BLaER1 (cell line): ENCODE measurements at regions not wholly inside any gene's neighbourhood (a gene's known extent, or its start where the extent isn't known, plus 50 kb on each side); places are given as distances from the start of the nearest gene placed in this dataset.

ENCODE experiments used
- H3K27ac ChIP-seq: shearing (Covaris generic); formaldehyde crosslinking; 2 replicates; pipeline ENCODE4 v1.8.1; 2022
- H3K27me3 ChIP-seq: shearing (Covaris generic); formaldehyde crosslinking; 2 replicates; pipeline ENCODE4 v1.8.1; 2022
- H3K36me3 ChIP-seq: shearing (Covaris generic); formaldehyde crosslinking; 2 replicates; pipeline ENCODE4 v1.8.1; 2022
- H3K4me1 ChIP-seq: shearing (Covaris generic); formaldehyde crosslinking; 2 replicates; pipeline ENCODE4 v1.8.1; 2022
- H3K4me2 ChIP-seq: shearing (Covaris generic); formaldehyde crosslinking; 2 replicates; pipeline ENCODE4 v1.8.1; 2022
- H3K4me3 ChIP-seq: shearing (Covaris generic); formaldehyde crosslinking; 2 replicates; pipeline ENCODE4 v1.8.1; 2022
- H3K9ac ChIP-seq: shearing (Covaris generic); formaldehyde crosslinking; 2 replicates; pipeline ENCODE4 v1.8.1; 2022
- H3K9me3 ChIP-seq: shearing (Covaris generic); formaldehyde crosslinking; 2 replicates; pipeline ENCODE4 v1.8.1; 2022
- H4K20me1 ChIP-seq: shearing (Covaris generic); formaldehyde crosslinking; 2 replicates; pipeline ENCODE4 v1.8.1; 2022
- Cebpa-rat ChIP-seq: shearing (Covaris generic); IDR thresholded peaks from 2 replicates; pipeline ENCODE4 v1.8.1; 2022

DNA sequence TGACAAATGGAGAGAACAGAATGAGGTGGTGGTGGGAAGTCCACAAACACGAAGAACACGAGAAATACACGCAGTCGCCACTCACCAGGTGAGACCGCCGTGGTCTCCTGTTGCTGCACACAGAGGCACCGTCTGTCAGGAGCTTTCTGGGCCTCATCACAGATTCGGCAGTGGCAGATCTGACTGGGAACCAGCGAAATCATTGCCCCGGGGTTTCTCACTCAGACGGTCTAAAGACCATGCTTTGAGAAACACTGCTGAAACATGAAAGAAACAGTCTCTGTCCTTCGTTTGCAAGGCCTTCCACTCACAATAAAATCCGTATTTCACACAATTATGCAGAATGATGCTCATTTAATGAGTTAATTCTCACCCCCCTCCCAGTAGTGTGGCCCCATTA is 130.9 kb upstream of the AFDN start:
- H3K36me3 ChIP-seq, result no peaks in the 10 kb centered on the region
- H3K9me3 ChIP-seq, result peaks cover 5% of the 10 kb centered on the region; the same call in 1 of the 2 replicates
- H3K9ac ChIP-seq, result no peak overlapping the region
- no peaks in the 10 kb centered on the region for H3K27me3 ChIP-seq
- no peaks in the 10 kb centered on the region for H4K20me1 ChIP-seq
- H3K4me2 ChIP-seq, result no peak overlapping the region
- H3K4me3 ChIP-seq, result no peak overlapping the region
- no peak for TF ChIP-seq Cebpa-rat
- peaks cover 43% of the 10 kb centered on the region for H3K4me1 ChIP-seq
- no peak overlapping the region for H3K27ac ChIP-seq

DNA sequence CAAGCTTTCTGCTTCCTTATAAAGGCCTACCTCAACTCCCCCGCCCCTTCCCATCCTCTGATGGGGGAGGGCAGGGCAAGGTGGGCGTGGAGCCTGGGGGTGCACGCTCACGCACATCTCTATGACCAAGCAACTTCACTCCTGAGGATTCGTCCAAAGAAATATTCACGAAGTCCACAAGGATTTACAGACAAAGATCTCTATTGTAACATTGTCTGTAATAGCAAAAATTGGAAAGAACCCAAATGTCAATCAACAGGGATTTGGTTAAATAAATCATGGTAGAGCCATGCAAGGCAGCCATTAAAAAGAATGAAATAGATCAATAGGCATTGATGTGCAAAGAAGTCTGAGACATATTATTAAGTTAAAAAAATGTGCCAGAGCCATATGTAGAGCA is 130.4 kb upstream of the AFDN start:
- H3K36me3 ChIP-seq, result no peaks in the 10 kb centered on the region
- H3K27me3 ChIP-seq, result no peaks in the 10 kb centered on the region
- H3K4me2 ChIP-seq, result no peak overlapping the region
- no peak overlapping the region for H3K27ac ChIP-seq
- peaks cover 5% of the 10 kb centered on the region; the same call in 1 of the 2 replicates for H3K9me3 ChIP-seq
- no peak overlapping the region for H3K9ac ChIP-seq
- H3K4me3 ChIP-seq, result no peak overlapping the region
- no peak for TF ChIP-seq Cebpa-rat
- no peaks in the 10 kb centered on the region for H4K20me1 ChIP-seq
- peaks cover 47% of the 10 kb centered on the region for H3K4me1 ChIP-seq

DNA sequence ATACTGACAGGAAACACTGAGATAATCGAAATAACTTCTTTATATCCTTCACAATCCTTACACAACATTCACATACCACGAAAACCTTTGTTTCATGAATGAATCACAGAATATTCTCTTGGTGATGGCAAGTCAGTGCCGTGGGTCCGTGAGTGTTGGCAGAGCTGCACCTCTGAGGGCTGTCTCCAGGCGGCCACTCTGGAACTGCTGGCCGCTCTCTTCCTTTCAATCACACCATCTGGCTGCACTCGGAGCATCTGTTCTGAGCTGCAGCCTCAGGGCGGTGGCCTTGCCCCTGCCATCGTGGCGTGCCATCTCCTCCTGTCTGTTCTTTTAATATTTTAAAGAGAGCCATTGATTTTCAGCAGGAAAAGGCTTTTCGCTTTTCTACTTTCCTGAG is 129.4 kb upstream of the AFDN start:
- peak overlapping the region; percentile 86 for H3K4me2 ChIP-seq
- no peak overlapping the region for H3K9ac ChIP-seq
- no peaks in the 10 kb centered on the region for H3K27me3 ChIP-seq
- no peaks in the 10 kb centered on the region for H3K36me3 ChIP-seq
- no peak overlapping the region for H3K4me3 ChIP-seq
- no peak for TF ChIP-seq Cebpa-rat
- H3K9me3 ChIP-seq, result peaks cover 5% of the 10 kb centered on the region; the same call in 1 of the 2 replicates
- H3K4me1 ChIP-seq, result peaks cover 49% of the 10 kb centered on the region
- H4K20me1 ChIP-seq, result no peaks in the 10 kb centered on the region
- no peak overlapping the region for H3K27ac ChIP-seq

DNA sequence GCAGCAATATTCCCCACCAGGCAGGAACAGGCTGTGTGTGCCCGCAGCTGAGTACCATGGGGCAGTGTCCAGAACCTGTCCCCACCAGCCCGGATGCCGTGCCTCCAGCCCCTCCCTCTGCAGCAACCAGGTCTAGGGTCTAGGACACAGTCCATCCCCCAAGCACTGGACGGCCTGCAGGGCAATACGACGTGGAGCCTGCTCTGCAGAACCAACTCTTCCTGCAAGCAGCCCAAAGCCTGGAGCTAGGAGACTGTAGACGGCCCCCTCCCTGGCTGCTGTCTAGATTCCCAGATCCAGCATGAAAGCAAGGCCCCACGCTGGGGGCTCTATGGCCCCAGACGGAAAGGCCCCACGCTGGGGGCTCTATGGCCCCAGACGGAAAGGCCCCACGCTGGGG is 128.2 kb upstream of the AFDN start:
- Histone ChIP-seq H3K4me1 (peaks cover 53% of the 10 kb centered on the region), H3K27ac (peak overlapping the region; percentile 87), H3K4me3 (peak overlapping the region; percentile 50), H3K4me2 (peak overlapping the region; percentile 86), H3K36me3 (no peaks in the 10 kb centered on the region), H3K9me3 (peaks cover 4% of the 10 kb centered on the region; the same call in 1 of the 2 replicates), H4K20me1 (no peaks in the 10 kb centered on the region), H3K27me3 (no peaks in the 10 kb centered on the region), H3K9ac (peak overlapping the region; percentile 71; the same call in 1 of the 2 replicates)
- no peak for TF ChIP-seq Cebpa-rat

DNA sequence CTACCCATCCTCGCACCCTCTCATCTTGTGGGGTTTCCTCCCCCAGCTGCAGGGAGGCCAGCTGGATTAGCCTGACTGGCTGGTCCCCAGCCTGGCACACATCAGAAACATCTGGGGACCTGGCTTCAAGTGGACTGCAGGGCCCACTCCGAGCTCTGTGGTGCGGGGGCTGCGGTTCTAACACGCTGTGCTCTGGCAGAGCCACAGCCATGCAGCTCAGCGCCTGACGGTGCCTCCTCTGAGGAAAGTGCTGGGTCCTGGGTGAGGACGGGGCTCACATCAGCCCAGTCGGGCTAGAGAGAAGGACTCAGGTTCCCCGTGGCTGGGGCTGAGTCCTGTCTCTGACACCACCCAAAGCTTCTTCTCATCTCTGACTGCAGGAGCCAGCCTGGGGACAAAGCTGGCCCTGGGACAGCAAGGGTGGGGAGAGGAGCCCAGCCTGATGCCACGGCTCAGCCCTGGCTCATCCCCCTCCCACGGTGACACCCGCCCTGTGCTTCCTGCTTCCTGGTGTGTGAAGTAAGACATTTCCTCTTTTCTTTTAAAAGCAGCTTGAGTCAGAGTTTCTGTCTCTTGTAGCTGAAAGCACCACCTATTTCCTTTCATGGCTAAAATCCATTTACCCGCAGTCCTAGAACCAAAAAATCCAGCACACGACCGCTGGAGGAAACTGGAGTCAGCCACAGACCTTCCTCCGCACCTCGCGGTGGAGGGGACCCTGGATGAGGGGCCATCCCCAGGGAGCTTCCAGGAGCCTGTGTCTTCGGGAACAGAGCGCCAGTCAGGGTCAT is 127.4 kb upstream of the AFDN start:
- peak overlapping the region; percentile 50 for H3K4me3 ChIP-seq

DNA sequence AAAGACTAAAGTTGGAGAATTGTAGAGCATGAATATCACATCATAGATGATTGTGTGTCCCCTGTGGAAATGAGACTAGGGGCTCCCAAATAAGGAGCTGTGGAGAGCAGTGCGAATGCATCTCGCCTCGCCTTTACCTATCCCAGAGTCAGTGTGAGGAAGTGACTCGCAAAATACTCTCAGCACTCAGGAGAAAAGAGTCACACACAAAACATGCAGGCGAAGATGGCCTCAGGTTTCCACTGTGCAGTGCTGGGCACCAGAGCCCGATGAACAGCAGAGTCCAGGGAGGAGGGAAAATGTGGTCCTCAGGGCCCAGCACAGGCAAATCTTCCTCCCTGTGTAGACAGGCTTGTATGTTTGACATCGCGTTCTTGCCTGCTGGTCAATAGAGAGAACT is 126.5 kb upstream of the AFDN start:
- no peak for TF ChIP-seq Cebpa-rat
- Histone ChIP-seq H4K20me1 (no peaks in the 10 kb centered on the region), H3K4me2 (peak overlapping the region; percentile 86), H3K27ac (0 out of 2 replicates have a peak overlapping the region, but pooled peaks have one; percentile 87), H3K27me3 (peaks cover 10% of the 10 kb centered on the region; the same call in 1 of the 2 replicates), H3K36me3 (no peaks in the 10 kb centered on the region), H3K9ac (peak overlapping the region; percentile 20; the same call in 1 of the 2 replicates), H3K9me3 (no peaks in the 10 kb centered on the region), H3K4me3 (no peak overlapping the region), H3K4me1 (peaks cover 69% of the 10 kb centered on the region)

More for the DNA sequence above, 127.4 kb upstream of the AFDN start:
- H4K20me1 ChIP-seq, result no peaks in the 10 kb centered on the region
- TF ChIP-seq Cebpa-rat, result 0 out of 2 replicates have a peak, but pooled peaks have one; percentile 10
- no peaks in the 10 kb centered on the region for H3K9me3 ChIP-seq
- H3K27me3 ChIP-seq, result peaks cover 2% of the 10 kb centered on the region; the same call in 1 of the 2 replicates
- peak overlapping the region; percentile 87 for H3K27ac ChIP-seq
- peak overlapping the region; percentile 71 for H3K9ac ChIP-seq
- H3K4me1 ChIP-seq, result peaks cover 61% of the 10 kb centered on the region
- peak overlapping the region; percentile 86 for H3K4me2 ChIP-seq
- H3K36me3 ChIP-seq, result no peaks in the 10 kb centered on the region

DNA sequence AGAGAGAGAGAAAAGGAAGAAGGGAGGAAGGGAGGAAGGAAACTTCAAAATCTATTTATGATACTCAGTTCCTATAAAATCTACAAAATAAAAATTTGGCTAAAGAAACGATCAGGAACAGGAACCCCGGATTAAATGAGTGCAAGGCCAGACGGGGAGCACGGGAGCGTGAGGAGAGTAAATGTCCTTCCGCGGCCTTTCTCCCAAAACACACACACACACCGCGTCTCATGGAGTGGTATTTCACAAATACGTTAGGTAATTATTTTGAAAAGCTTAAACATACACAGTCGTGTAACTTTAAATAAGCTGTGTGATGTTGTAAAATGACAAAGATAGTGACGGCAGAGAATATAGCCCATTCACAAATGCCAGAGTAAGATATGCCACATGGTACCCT is 125.7 kb upstream of the AFDN start:
- Histone ChIP-seq H3K27me3 (peaks cover 15% of the 10 kb centered on the region; the same call in 1 of the 2 replicates), H3K9me3 (no peaks in the 10 kb centered on the region), H3K9ac (no peak overlapping the region), H3K4me3 (no peak overlapping the region), H4K20me1 (no peaks in the 10 kb centered on the region), H3K27ac (no peak overlapping the region), H3K4me1 (peaks cover 77% of the 10 kb centered on the region), H3K36me3 (no peaks in the 10 kb centered on the region), H3K4me2 (peak overlapping the region; percentile 86)
- TF ChIP-seq Cebpa-rat, result no peak

DNA sequence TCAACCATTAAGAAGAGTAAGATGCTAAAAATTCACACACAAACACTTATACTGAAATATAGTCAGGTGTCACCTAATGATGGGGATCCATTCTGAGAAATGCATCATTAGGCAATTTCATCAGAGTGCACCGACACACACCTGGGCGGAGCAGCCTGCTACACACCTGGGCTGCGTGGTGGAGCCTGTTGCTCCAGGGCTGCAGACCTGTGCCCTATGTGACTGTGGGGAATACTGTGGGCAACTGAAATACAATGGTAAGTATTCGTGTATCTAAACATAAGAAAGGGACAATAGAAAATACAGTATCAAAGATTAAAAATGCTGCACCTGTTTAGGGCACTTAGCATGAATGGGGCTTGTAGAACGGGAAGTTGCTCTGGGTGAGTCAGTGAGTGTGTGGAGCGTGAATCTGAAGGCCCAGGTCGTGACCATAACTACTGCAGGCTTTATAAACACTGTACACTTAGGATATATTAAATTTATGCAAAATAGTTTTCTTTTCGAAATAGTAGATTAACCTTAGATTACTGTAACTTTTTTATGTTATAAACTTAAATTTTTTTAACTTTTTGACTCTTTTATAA is 124.4 kb upstream of the AFDN start:
- H3K4me3 ChIP-seq, result no peak overlapping the region
- no peak for TF ChIP-seq Cebpa-rat
- peaks cover 87% of the 10 kb centered on the region for H3K4me1 ChIP-seq
- no peaks in the 10 kb centered on the region for H3K36me3 ChIP-seq
- H3K9me3 ChIP-seq, result no peaks in the 10 kb centered on the region
- H3K9ac ChIP-seq, result no peak overlapping the region
- H3K27ac ChIP-seq, result no peak overlapping the region
- H4K20me1 ChIP-seq, result peaks cover 10% of the 10 kb centered on the region; the same call in 1 of the 2 replicates
- no peak overlapping the region for H3K4me2 ChIP-seq
- peaks cover 24% of the 10 kb centered on the region for H3K27me3 ChIP-seq

DNA sequence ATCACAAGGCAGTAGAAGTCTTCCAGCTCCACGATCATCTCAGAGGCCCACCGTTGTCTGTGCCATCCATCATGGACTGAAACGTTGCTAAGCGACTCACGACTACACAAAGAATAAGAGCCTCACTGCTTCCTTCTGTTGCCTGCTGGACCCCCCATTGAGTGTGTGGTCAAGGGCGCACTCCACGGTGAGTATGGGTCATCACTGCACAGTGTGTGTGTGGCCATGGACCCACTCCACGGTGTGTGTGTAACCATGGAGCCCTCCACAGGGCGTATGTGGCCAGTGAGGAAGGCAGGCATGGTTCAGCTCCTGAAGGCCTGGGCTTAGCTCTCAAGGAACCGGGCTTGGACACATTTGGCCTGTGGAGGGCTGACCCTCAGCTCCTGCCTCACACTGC is 123.4 kb upstream of the AFDN start:
- Histone ChIP-seq H3K4me3 (no peak overlapping the region), H3K4me2 (no peak overlapping the region), H3K9ac (no peak overlapping the region), H3K4me1 (peaks cover 83% of the 10 kb centered on the region), H4K20me1 (peaks cover 10% of the 10 kb centered on the region; the same call in 1 of the 2 replicates), H3K9me3 (no peaks in the 10 kb centered on the region), H3K27ac (no peak overlapping the region), H3K27me3 (peaks cover 34% of the 10 kb centered on the region), H3K36me3 (no peaks in the 10 kb centered on the region)
- no peak for TF ChIP-seq Cebpa-rat

DNA sequence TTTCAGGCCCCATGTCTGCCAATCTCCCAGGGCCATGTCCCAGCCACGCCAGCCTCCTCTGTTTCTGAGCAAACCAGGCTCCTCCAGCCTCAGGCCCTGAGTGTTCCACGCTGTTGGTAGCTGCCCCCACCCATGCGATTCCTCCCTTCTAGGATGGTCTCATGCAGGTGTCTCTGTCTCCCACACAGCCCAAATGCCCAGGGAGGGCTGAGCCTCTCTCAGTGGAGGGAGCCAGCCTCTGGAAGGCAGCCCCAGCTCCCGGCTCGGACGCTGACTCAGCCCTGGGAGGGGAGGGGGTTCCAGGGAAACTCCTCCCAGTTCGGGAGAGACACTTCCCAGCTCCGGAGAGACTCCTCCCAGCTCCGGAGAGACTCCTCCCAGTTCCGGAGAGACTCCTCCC is 122.9 kb upstream of the AFDN start:
- Histone ChIP-seq H3K27ac (no peak overlapping the region), H3K4me3 (no peak overlapping the region), H3K36me3 (no peaks in the 10 kb centered on the region), H3K9ac (no peak overlapping the region), H3K9me3 (no peaks in the 10 kb centered on the region), H3K4me1 (peaks cover 83% of the 10 kb centered on the region), H3K4me2 (no peak overlapping the region), H3K27me3 (peaks cover 34% of the 10 kb centered on the region), H4K20me1 (peaks cover 10% of the 10 kb centered on the region; the same call in 1 of the 2 replicates)
- no peak for TF ChIP-seq Cebpa-rat
